HL-60 (cell line): ENCODE measurements at regions not wholly inside any gene's neighbourhood (a gene's known extent, or its start where the extent isn't known, plus 50 kb on each side); places are given as distances from the start of the nearest gene placed in this dataset.

Experiments used
- DNase-seq, 2 experiments: peaks; one replicate each; pipeline ENCODE4 v3.0.0-alpha.2; 2010 to 2020; ENCODE audit warnings: low read depth in 1 of 2, low spot score in 1 of 2
- H3K27ac ChIP-seq: fragments of 250-450 bp; sonication (Bioruptor Pico); replicated peaks from 2 replicates; pipeline ENCODE4 v1.5.1; 2020; ENCODE audit warnings: mild to moderate bottlenecking, moderate library complexity
- H3K27me3 ChIP-seq: fragments of 250-450 bp; sonication (Bioruptor Pico); 2 replicates; pipeline ENCODE4 v1.5.1; 2021; ENCODE audit warnings: mild to moderate bottlenecking, moderate library complexity; ENCODE audit not compliant: insufficient read depth, poor library complexity, severe bottlenecking
- H3K4me3 ChIP-seq: replicated peaks from 2 replicates; pipeline ENCODE4 v1.5.1; 2011; ENCODE audit warnings: mild to moderate bottlenecking, control low read depth, low read length; ENCODE audit not compliant: insufficient read depth
- CTCF ChIP-seq: IDR thresholded peaks from one replicate; pipeline ENCODE4 v1.5.1; 2011; ENCODE audit warnings: low read length, control low read depth, inconsistent platforms; ENCODE audit not compliant: insufficient read depth
- GABPA ChIP-seq: IDR thresholded peaks from 2 replicates; pipeline ENCODE4 v1.6.1; 2012; ENCODE audit warnings: low read depth
- POLR2AphosphoS5 ChIP-seq: IDR thresholded peaks from 2 replicates; pipeline ENCODE4 v1.6.1; 2012; ENCODE audit warnings: low read depth
- SPI1 ChIP-seq: IDR thresholded peaks from 2 replicates; pipeline ENCODE4 v1.6.1; 2012; ENCODE audit warnings: low read depth, mild to moderate bottlenecking, borderline replicate concordance
- TF ChIP-seq, protein P1 (sequence below): IDR thresholded peaks from 2 replicates; pipeline ENCODE4 v1.6.1; 2012; ENCODE audit warnings: low read depth; ENCODE audit not compliant: insufficient replicate concordance

DNA sequence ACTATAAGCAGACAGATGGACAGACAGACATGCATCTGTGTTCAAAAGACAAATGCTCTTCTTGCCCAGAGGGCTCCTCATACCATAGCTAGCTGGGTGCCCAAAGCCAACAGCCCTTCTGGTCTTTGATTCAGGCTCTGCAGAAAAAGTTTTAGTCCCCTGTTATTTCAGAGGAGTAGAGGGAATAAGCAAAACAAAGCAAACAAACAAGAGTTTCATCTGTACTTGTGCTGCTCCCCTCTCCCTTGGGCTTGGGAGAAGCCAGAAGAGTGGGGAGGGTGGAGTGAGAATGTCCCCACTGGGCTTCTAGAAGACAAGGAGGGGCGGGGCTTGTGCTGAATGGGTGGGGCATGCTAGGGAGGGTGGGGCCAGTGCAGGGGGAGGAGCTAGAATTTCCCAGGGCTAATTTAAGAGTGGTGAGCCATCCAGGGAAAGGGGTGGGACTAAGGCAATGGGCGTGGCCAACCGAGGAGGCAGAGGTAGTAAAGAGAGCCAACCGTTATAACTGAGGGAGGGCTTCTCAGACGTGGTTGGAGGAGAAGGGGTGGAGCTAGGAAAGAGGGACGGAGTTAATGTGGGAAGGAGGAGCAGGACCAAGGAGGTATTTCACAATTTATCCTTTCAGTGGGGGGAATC is 101.2 kb upstream of the MGMT start:
- no peak for TF ChIP-seq CTCF
- TF ChIP-seq, protein P1, sequence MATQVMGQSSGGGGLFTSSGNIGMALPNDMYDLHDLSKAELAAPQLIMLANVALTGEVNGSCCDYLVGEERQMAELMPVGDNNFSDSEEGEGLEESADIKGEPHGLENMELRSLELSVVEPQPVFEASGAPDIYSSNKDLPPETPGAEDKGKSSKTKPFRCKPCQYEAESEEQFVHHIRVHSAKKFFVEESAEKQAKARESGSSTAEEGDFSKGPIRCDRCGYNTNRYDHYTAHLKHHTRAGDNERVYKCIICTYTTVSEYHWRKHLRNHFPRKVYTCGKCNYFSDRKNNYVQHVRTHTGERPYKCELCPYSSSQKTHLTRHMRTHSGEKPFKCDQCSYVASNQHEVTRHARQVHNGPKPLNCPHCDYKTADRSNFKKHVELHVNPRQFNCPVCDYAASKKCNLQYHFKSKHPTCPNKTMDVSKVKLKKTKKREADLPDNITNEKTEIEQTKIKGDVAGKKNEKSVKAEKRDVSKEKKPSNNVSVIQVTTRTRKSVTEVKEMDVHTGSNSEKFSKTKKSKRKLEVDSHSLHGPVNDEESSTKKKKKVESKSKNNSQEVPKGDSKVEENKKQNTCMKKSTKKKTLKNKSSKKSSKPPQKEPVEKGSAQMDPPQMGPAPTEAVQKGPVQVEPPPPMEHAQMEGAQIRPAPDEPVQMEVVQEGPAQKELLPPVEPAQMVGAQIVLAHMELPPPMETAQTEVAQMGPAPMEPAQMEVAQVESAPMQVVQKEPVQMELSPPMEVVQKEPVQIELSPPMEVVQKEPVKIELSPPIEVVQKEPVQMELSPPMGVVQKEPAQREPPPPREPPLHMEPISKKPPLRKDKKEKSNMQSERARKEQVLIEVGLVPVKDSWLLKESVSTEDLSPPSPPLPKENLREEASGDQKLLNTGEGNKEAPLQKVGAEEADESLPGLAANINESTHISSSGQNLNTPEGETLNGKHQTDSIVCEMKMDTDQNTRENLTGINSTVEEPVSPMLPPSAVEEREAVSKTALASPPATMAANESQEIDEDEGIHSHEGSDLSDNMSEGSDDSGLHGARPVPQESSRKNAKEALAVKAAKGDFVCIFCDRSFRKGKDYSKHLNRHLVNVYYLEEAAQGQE: no peak
- no peak for TF ChIP-seq POLR2AphosphoS5
- no peak for TF ChIP-seq SPI1
- TF ChIP-seq GABPA: no peak
- peaks cover 3% of the 10 kb centered on the region for H3K27me3 ChIP-seq
- no peak overlapping the region for H3K27ac ChIP-seq
- DNase-seq: no peak
- H3K4me3 ChIP-seq: no peak overlapping the region

GRCh38 chr10:129366450-129366849 is 100.6 kb upstream of the MGMT start:
- peaks cover 6% of the 10 kb centered on the region for H3K27me3 ChIP-seq
- no peak for DNase-seq
- H3K27ac ChIP-seq: no peak overlapping the region
- TF ChIP-seq POLR2AphosphoS5 (no peak), SPI1 (no peak), GABPA (no peak), CTCF (no peak)
- TF ChIP-seq, protein P1: no peak
- no peak overlapping the region for H3K4me3 ChIP-seq

DNA sequence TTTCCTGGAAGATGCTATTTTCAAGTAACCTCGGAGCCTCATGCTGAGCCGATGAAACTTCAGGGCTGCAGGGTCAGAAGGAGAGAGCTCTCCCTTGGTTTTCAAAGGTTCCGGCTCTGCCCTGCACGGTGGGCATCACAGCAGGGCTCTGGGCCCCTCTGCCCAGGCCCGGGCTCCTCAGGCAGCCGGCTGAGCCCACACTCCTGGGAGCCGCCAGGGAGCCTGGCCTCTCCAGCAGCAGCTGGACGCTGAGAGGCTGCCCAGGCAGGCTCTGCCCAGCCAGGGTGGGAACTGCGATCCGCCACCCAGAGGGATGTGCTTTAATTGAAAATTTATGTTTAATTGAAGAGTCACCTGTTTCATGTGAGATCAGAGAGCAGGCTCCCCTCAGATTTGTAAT is 97.5 kb upstream of the MGMT start:
- TF ChIP-seq CTCF: no peak
- no peak for TF ChIP-seq SPI1
- no peak for TF ChIP-seq POLR2AphosphoS5
- TF ChIP-seq GABPA: no peak
- no peak overlapping the region for H3K27ac ChIP-seq
- DNase-seq: no peak
- peaks cover 8% of the 10 kb centered on the region for H3K27me3 ChIP-seq
- no peak overlapping the region for H3K4me3 ChIP-seq

- DNase-seq: no peak
- Histone ChIP-seq H3K4me3 (no peak overlapping the region), H3K27ac (no peak overlapping the region), H3K27me3 (peaks cover 8% of the 10 kb centered on the region)
- TF ChIP-seq GABPA (no peak), CTCF (no peak), POLR2AphosphoS5 (no peak), SPI1 (no peak)
Observed at GRCh38 chr10:129371541-129371940, 95.5 kb upstream of the MGMT start.
